ENCODE measurements at regions not wholly inside any gene's neighbourhood (a gene's known extent, or its start where the extent isn't known, plus 50 kb on each side); places are given as distances from the start of the nearest gene placed in this dataset.

- ATAC-seq (no peak), DNase-seq (ENCODE audit: low spot score) (no peak), FAIRE-seq (no peak)
- Histone ChIP-seq H2AFZ (ENCODE audit: low read length) (no peak overlapping the region), H3K9ac (ENCODE audit: insufficient read depth, low read depth, low read length) (no peak overlapping the region), H4K20me1 (ENCODE audit: insufficient read depth, low read length) (no peaks in the 10 kb centered on the region), H3K27me3 (ENCODE audit: control insufficient read depth in 1 of 2, insufficient read depth in 2 of 2, low read length in 2 of 2) (0 out of 5 replicates have a peak, but pooled peaks cover 0 to 1% of the 10 kb centered on the region in 2 experiments), H3K4me2 (ENCODE audit: low read depth, low read length) (no peak overlapping the region), H3K36me3 (replicated peaks in 1 of 2; ENCODE audit: control insufficient read depth in 1 of 2, insufficient read depth in 2 of 2, low read length in 2 of 2) (no peaks in the 10 kb centered on the region), H3K4me3 (replicated peaks in 1 of 3; ENCODE audit: insufficient read depth in 1 of 3, low read depth in 2 of 3, low read length in 3 of 3) (no peak overlapping the region), H3K4me1 (ENCODE audit: insufficient read depth, low read length) (no peaks in the 10 kb centered on the region), H3K9me3 (ENCODE audit: low read length) (peaks cover 62% of the 10 kb centered on the region), H3K27ac (ENCODE audit: extremely low read length, insufficient read depth, low read length) (no peak overlapping the region), H3K79me2 (ENCODE audit: insufficient read depth, low read length) (no peaks in the 10 kb centered on the region)
- TF ChIP-seq MAFK (conservative IDR thresholded peaks at IDR 0.05 in 1 of 2, IDR thresholded peaks at IDR 0.05 in 1 of 2; ENCODE audit: low read length in 2 of 2) (no peak), HNRNPLL (IDR thresholded peaks at IDR 0.05; ENCODE audit: low read depth, low read length, poor library complexity, severe bottlenecking) (no peak), FOSL1 (CRISPR knock-in tag; IDR thresholded peaks at IDR 0.05; ENCODE audit: borderline replicate concordance) (no peak), ZNF484 (CRISPR knock-in tag; IDR thresholded peaks at IDR 0.05; ENCODE audit: borderline replicate concordance, low read depth) (no peak), KLF6 (CRISPR knock-in tag; IDR thresholded peaks at IDR 0.05) (no peak), ZNF710 (CRISPR knock-in tag; IDR thresholded peaks at IDR 0.05; ENCODE audit: borderline replicate concordance) (no peak), AKAP8 (CRISPR knock-in tag; IDR thresholded peaks at IDR 0.05) (no peak), ZNF468 (CRISPR knock-in tag; IDR thresholded peaks at IDR 0.05) (no peak), POLR2G (IDR thresholded peaks at IDR 0.05; ENCODE audit: low read depth, low read length) (no peak), SKIL (CRISPR knock-in tag; IDR thresholded peaks at IDR 0.05; ENCODE audit: borderline replicate concordance) (no peak), ZNF34 (CRISPR knock-in tag; IDR thresholded peaks at IDR 0.05; ENCODE audit: borderline replicate concordance) (no peak), ZNF558 (CRISPR knock-in tag; IDR thresholded peaks at IDR 0.05; ENCODE audit: borderline replicate concordance) (no peak), NFYB (CRISPR knock-in tag; IDR thresholded peaks at IDR 0.05) (no peak), NFATC3 (CRISPR knock-in tag; IDR thresholded peaks at IDR 0.05) (no peak)
- TF ChIP-seq, protein P1, sequence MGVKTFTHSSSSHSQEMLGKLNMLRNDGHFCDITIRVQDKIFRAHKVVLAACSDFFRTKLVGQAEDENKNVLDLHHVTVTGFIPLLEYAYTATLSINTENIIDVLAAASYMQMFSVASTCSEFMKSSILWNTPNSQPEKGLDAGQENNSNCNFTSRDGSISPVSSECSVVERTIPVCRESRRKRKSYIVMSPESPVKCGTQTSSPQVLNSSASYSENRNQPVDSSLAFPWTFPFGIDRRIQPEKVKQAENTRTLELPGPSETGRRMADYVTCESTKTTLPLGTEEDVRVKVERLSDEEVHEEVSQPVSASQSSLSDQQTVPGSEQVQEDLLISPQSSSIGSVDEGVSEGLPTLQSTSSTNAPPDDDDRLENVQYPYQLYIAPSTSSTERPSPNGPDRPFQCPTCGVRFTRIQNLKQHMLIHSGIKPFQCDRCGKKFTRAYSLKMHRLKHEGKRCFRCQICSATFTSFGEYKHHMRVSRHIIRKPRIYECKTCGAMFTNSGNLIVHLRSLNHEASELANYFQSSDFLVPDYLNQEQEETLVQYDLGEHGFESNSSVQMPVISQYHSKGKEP (CRISPR knock-in tag; IDR thresholded peaks at IDR 0.05), result no peak
- BruUV-seq (replicated peaks), result no TSS peak
- intact Hi-C loops (cut with micrococcal nuclease; ENCODE audit: unreplicated experiment) (no loop called here), in situ Hi-C loops (cut with HindIII; ENCODE audit: extremely low pct_ligation_motif_present, low pct_unique_long_range_greater_than_20kb) (no loop called here)
- POLR2A ChIA-PET, result no interaction called here
- CTCF ChIA-PET (ENCODE audit: low intra/inter-chr PET ratio, low total read pairs), result no interaction called here
Observed at GRCh38 chr16:60064026-60064425, 1329.9 kb upstream of the GOT2 start.

Measured in HepG2 (cell line).